Esophagus muscularis mucosa (tissue), 3 donors: ENCODE measurements at regions not wholly inside any gene's neighbourhood (a gene's known extent, or its start where the extent isn't known, plus 50 kb on each side); places are given as distances from the start of the nearest gene placed in this dataset.

ENCODE experiments used
- POLR2A ChIP-seq: fragments of 450-650 bp; IDR thresholded peaks from one replicate; pipeline ENCODE4 v1.6.1; 2017; ENCODE audit warnings: antibody characterized with exemption, moderate library complexity, mild to moderate bottlenecking, low read depth
- POLR2AphosphoS5 ChIP-seq, 2 donors: sonication (generic); formaldehyde crosslinking; IDR thresholded peaks; one replicate each; pipeline ENCODE4 v1.6.1; 2017; ENCODE audit warnings: antibody characterized with exemption in 2 of 2
- TF ChIP-seq, protein P1 (sequence below), 3 experiments: fragments of 200-600 bp in 2 of 3; fragments of 450-650 bp in 1 of 3; sonication (generic) in 2 of 3; IDR thresholded peaks; one replicate each; pipeline ENCODE4 v1.5.1; 2017 to 2019; ENCODE audit warnings: antibody characterized with exemption in 3 of 3, mild to moderate bottlenecking in 2 of 3, moderate library complexity in 1 of 3

- TF ChIP-seq, protein P1, sequence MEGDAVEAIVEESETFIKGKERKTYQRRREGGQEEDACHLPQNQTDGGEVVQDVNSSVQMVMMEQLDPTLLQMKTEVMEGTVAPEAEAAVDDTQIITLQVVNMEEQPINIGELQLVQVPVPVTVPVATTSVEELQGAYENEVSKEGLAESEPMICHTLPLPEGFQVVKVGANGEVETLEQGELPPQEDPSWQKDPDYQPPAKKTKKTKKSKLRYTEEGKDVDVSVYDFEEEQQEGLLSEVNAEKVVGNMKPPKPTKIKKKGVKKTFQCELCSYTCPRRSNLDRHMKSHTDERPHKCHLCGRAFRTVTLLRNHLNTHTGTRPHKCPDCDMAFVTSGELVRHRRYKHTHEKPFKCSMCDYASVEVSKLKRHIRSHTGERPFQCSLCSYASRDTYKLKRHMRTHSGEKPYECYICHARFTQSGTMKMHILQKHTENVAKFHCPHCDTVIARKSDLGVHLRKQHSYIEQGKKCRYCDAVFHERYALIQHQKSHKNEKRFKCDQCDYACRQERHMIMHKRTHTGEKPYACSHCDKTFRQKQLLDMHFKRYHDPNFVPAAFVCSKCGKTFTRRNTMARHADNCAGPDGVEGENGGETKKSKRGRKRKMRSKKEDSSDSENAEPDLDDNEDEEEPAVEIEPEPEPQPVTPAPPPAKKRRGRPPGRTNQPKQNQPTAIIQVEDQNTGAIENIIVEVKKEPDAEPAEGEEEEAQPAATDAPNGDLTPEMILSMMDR (IDR thresholded peaks at IDR 0.05), result no peak
- TF ChIP-seq POLR2A (no peak), POLR2AphosphoS5 (IDR thresholded peaks at IDR 0.05) (no peak)
These were observed 252.7 kb upstream of the PTER start for GRCh38 chr10:16184096-16184597.
